ENCODE measurements at regions not wholly inside any gene's neighbourhood (a gene's known extent, or its start where the extent isn't known, plus 50 kb on each side); places are given as distances from the start of the nearest gene placed in this dataset.
"Not testable (repeated sequence)": the region's sequence is repeated elsewhere in the genome, so short reads cannot be mapped to it uniquely, and the experiment has no call there.

DNA sequence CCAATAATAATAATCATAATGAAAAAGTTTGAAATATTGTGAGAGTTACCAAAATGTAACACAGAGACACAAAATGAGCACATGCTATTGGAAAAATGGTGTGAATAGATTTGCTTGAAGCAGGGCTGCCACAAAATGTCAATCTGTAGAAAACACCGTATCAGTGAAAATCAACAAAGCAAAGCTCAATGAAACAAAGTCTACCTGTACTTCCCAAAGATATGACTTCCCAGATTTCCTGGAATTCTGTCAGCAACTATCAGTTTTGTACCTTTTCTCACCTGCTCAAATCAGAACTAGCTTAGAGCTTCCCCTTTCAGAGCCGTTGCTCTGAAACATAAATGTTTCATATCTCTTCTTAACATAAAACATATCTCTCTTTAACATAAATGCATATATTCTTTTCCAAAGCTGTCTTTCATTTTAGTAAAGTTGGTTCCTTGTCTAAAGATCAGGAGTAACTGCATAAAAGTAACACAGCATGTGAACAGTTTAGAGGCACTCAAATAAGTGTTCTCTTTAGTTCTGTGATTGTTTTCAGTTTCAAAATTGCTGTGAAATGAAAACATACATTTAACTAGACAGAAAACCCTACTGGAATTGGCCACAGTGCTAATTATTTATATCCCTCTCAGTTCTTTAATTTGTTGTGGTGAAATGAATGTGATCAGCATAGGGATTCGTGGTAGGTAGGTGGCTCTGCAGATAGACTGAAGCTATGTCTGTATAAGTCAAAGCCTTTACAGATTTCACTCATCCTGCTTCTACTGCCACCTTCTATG is 262.5 kb downstream of the KCNJ3 start:
- no peak for DNase-seq (ENCODE audit: low spot score)
- no peak overlapping the region for H2BK5ac ChIP-seq (ENCODE audit: low read length)
- no peak overlapping the region for H2BK12ac ChIP-seq (ENCODE audit: low read length)
- H3K23ac ChIP-seq (ENCODE audit: low read depth, low read length, poor library complexity) = no peak overlapping the region
- H3K9ac ChIP-seq (ENCODE audit: low read depth, low read length, poor library complexity) = no peak overlapping the region
- no peak overlapping the region for H3K4me2 ChIP-seq (ENCODE audit: insufficient read depth, low read length, poor library complexity, severe bottlenecking)
- H2AFZ ChIP-seq (ENCODE audit: low read length) = no peak overlapping the region
- H3K14ac ChIP-seq (ENCODE audit: low read length) = no peak overlapping the region
- no peak overlapping the region for H4K8ac ChIP-seq (ENCODE audit: low read depth, low read length)
- H3K9me3 ChIP-seq (replicated peaks in 1 of 2; ENCODE audit: control insufficient read depth in 2 of 2, insufficient read depth in 1 of 2, low read depth in 1 of 2, low read length in 2 of 2) = no peaks in the 10 kb centered on the region
- H3K27me3 ChIP-seq (ENCODE audit: control insufficient read depth in 3 of 3, insufficient read depth in 3 of 3, low read depth in 1 of 3, low read length in 3 of 3) = no peaks in the 10 kb centered on the region
- H2BK120ac ChIP-seq (ENCODE audit: low read depth, low read length) = no peak overlapping the region
- no CpG with 5 or more reads among the region's 3 CpGs for WGBS, 2 donors (ENCODE audit: extremely low coverage in 2 of 2, insufficient read length in 2 of 2, insufficient replicate concordance in 1 of 2)
- H4K91ac ChIP-seq (ENCODE audit: low read depth, low read length, poor library complexity) = no peak overlapping the region
- no peak overlapping the region for H3K4me3 ChIP-seq (ENCODE audit: low read length in 2 of 2)
- no peaks in the 10 kb centered on the region for H3K36me3 ChIP-seq (replicated peaks in 1 of 2; ENCODE audit: control insufficient read depth in 2 of 2, insufficient read depth in 2 of 2, low read length in 2 of 2)
- no peaks in the 10 kb centered on the region for H3K79me1 ChIP-seq (ENCODE audit: low read depth, low read length)
- no peak overlapping the region for H3K27ac ChIP-seq (replicated peaks; ENCODE audit: low read length)
- H2BK15ac ChIP-seq (ENCODE audit: low read length) = no peak overlapping the region
- no peak overlapping the region for H2AK5ac ChIP-seq (ENCODE audit: low read depth, low read length)
- no peaks in the 10 kb centered on the region for H3K4me1 ChIP-seq (ENCODE audit: control insufficient read depth in 2 of 2, insufficient read depth in 1 of 2, low read depth in 1 of 2, low read length in 2 of 2)
- no peak overlapping the region for H3K18ac ChIP-seq (ENCODE audit: low read length)
- no peak overlapping the region for H3K4ac ChIP-seq (ENCODE audit: low read length)

DNA sequence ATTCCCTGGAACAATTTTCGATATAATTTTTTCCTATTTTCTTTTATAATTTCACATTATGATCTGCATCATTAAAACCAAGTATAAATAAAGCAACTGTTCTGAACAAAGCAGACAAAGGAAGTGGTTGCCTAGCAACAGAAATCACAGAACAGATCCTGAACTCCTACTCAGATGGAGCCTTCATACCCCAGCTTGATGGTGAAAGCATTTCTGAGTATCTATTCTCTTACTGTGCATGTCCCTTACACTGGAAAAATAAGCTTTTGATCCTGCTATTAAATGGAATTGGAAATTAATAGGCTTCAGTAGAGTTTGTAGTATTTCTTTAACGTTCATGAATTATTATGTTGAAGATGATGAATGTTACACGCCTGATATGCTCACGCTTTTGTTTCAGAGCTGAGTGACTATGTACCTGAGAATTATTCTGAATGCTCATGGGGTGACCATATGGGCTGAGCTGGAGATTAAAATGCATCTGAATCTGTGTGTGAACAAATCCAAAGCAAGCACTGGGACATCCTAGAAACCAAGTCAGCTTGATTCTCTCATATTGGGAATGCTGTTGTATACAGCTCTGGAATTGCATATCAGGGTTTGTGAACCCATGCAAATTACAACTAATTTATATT is 254.0 kb downstream of the KCNJ3 start:
- WGBS, 2 donors (ENCODE audit: extremely low coverage in 2 of 2, insufficient read length in 2 of 2, insufficient replicate concordance in 1 of 2) = no CpG with 5 or more reads among the region's 4 CpGs
- H3K4me3 ChIP-seq (ENCODE audit: low read length in 2 of 2) = no peak overlapping the region
- peaks cover 2 to 3% of the 10 kb centered on the region in 2 donors for H3K4me1 ChIP-seq (ENCODE audit: control insufficient read depth in 2 of 2, insufficient read depth in 1 of 2, low read depth in 1 of 2, low read length in 2 of 2)
- H3K14ac ChIP-seq (ENCODE audit: low read length) = no peak overlapping the region
- H3K79me1 ChIP-seq (ENCODE audit: low read depth, low read length) = no peaks in the 10 kb centered on the region
- no peak overlapping the region for H2AFZ ChIP-seq (ENCODE audit: low read length)
- no peak overlapping the region for H2BK15ac ChIP-seq (ENCODE audit: low read length)
- H3K23ac ChIP-seq (ENCODE audit: low read depth, low read length, poor library complexity) = no peak overlapping the region
- no peak overlapping the region for H4K91ac ChIP-seq (ENCODE audit: low read depth, low read length, poor library complexity)
- H3K9me3 ChIP-seq (replicated peaks in 1 of 2; ENCODE audit: control insufficient read depth in 2 of 2, insufficient read depth in 1 of 2, low read depth in 1 of 2, low read length in 2 of 2) = no peaks in the 10 kb centered on the region
- no peak overlapping the region for H3K18ac ChIP-seq (ENCODE audit: low read length)
- no peak overlapping the region for H4K8ac ChIP-seq (ENCODE audit: low read depth, low read length)
- peak; percentile 40 for DNase-seq (ENCODE audit: low spot score)
- H3K4ac ChIP-seq (ENCODE audit: low read length) = no peak overlapping the region
- no peaks in the 10 kb centered on the region for H3K27me3 ChIP-seq (ENCODE audit: control insufficient read depth in 3 of 3, insufficient read depth in 3 of 3, low read depth in 1 of 3, low read length in 3 of 3)
- no peak overlapping the region for H3K27ac ChIP-seq (replicated peaks; ENCODE audit: low read length)
- H3K9ac ChIP-seq (ENCODE audit: low read depth, low read length, poor library complexity) = no peak overlapping the region
- H2AK5ac ChIP-seq (ENCODE audit: low read depth, low read length) = no peak overlapping the region
- no peak overlapping the region for H2BK5ac ChIP-seq (ENCODE audit: low read length)
- no peak overlapping the region for H2BK12ac ChIP-seq (ENCODE audit: low read length)
- H2BK120ac ChIP-seq (ENCODE audit: low read depth, low read length) = no peak overlapping the region
- H3K4me2 ChIP-seq (ENCODE audit: insufficient read depth, low read length, poor library complexity, severe bottlenecking) = no peak overlapping the region
- no peaks in the 10 kb centered on the region for H3K36me3 ChIP-seq (replicated peaks in 1 of 2; ENCODE audit: control insufficient read depth in 2 of 2, insufficient read depth in 2 of 2, low read length in 2 of 2)

GRCh38 chr2:154947416-154947815 is 248.9 kb downstream of the KCNJ3 start:
- not testable (repeated sequence) for DNase-seq (ENCODE audit: low spot score); H3K14ac ChIP-seq (ENCODE audit: low read length); H3K23ac ChIP-seq (ENCODE audit: low read depth, low read length, poor library complexity); H2AFZ ChIP-seq (ENCODE audit: low read length); H3K9ac ChIP-seq (ENCODE audit: low read depth, low read length, poor library complexity); H2BK5ac ChIP-seq (ENCODE audit: low read length); H2BK15ac ChIP-seq (ENCODE audit: low read length); H3K36me3 ChIP-seq (replicated peaks in 1 of 2; ENCODE audit: control insufficient read depth in 2 of 2, insufficient read depth in 2 of 2, low read length in 2 of 2); H3K4me3 ChIP-seq (ENCODE audit: low read length in 2 of 2); H2AK5ac ChIP-seq (ENCODE audit: low read depth, low read length); H3K4me1 ChIP-seq (ENCODE audit: control insufficient read depth in 2 of 2, insufficient read depth in 1 of 2, low read depth in 1 of 2, low read length in 2 of 2); H2BK120ac ChIP-seq (ENCODE audit: low read depth, low read length); H3K27me3 ChIP-seq (ENCODE audit: control insufficient read depth in 3 of 3, insufficient read depth in 3 of 3, low read depth in 1 of 3, low read length in 3 of 3); H3K79me1 ChIP-seq (ENCODE audit: low read depth, low read length); H3K27ac ChIP-seq (replicated peaks; ENCODE audit: low read length); H3K4ac ChIP-seq (ENCODE audit: low read length); H3K4me2 ChIP-seq (ENCODE audit: insufficient read depth, low read length, poor library complexity, severe bottlenecking); H2BK12ac ChIP-seq (ENCODE audit: low read length); H3K18ac ChIP-seq (ENCODE audit: low read length); H3K9me3 ChIP-seq (replicated peaks in 1 of 2; ENCODE audit: control insufficient read depth in 2 of 2, insufficient read depth in 1 of 2, low read depth in 1 of 2, low read length in 2 of 2); H4K91ac ChIP-seq (ENCODE audit: low read depth, low read length, poor library complexity); H4K8ac ChIP-seq (ENCODE audit: low read depth, low read length)
- no CpG with 5 or more reads among the region's 16 CpGs for WGBS, 2 donors (ENCODE audit: extremely low coverage in 2 of 2, insufficient read length in 2 of 2, insufficient replicate concordance in 1 of 2)

DNA sequence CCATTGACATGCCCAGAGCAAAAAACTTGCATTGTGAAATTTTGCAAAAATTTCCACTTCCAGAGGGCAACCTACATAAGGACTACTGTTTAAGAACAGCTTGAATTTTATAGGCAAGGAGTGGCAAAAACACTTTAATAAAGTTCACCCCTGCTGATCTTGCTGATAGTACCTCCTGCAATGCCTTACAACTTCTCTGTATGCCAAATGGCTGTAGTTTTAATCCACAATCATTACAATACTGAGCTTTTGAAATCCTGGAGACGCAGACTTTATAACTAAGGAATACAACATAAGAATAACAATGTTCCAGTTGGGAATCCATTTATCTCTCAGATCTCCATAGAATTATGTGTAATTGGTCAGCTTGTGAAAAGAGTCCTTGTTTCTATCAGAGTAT is 247.5 kb downstream of the KCNJ3 start:
- Histone ChIP-seq H4K91ac (ENCODE audit: low read depth, low read length, poor library complexity) (no peak overlapping the region), H3K9ac (ENCODE audit: low read depth, low read length, poor library complexity) (no peak overlapping the region), H3K4ac (ENCODE audit: low read length) (no peak overlapping the region), H3K4me2 (ENCODE audit: insufficient read depth, low read length, poor library complexity, severe bottlenecking) (no peak overlapping the region), H3K23ac (ENCODE audit: low read depth, low read length, poor library complexity) (no peak overlapping the region), H2BK15ac (ENCODE audit: low read length) (no peak overlapping the region), H2BK5ac (ENCODE audit: low read length) (no peak overlapping the region), H3K79me1 (ENCODE audit: low read depth, low read length) (no peaks in the 10 kb centered on the region), H3K9me3 (replicated peaks in 1 of 2; ENCODE audit: control insufficient read depth in 2 of 2, insufficient read depth in 1 of 2, low read depth in 1 of 2, low read length in 2 of 2) (no peaks in the 10 kb centered on the region), H2AFZ (ENCODE audit: low read length) (no peak overlapping the region), H3K4me1 (ENCODE audit: control insufficient read depth in 2 of 2, insufficient read depth in 1 of 2, low read depth in 1 of 2, low read length in 2 of 2) (no peaks in the 10 kb centered on the region), H4K8ac (ENCODE audit: low read depth, low read length) (no peak overlapping the region), H2BK12ac (ENCODE audit: low read length) (no peak overlapping the region), H3K4me3 (ENCODE audit: low read length in 2 of 2) (no peak overlapping the region), H2AK5ac (ENCODE audit: low read depth, low read length) (no peak overlapping the region), H3K14ac (ENCODE audit: low read length) (no peak overlapping the region), H3K18ac (ENCODE audit: low read length) (no peak overlapping the region), H2BK120ac (ENCODE audit: low read depth, low read length) (no peak overlapping the region), H3K36me3 (replicated peaks in 1 of 2; ENCODE audit: control insufficient read depth in 2 of 2, insufficient read depth in 2 of 2, low read length in 2 of 2) (no peaks in the 10 kb centered on the region), H3K27ac (replicated peaks; ENCODE audit: low read length) (no peak overlapping the region), H3K27me3 (ENCODE audit: control insufficient read depth in 3 of 3, insufficient read depth in 3 of 3, low read depth in 1 of 3, low read length in 3 of 3) (no peaks in the 10 kb centered on the region)
- no peak for DNase-seq (ENCODE audit: low spot score)
- WGBS, 2 donors (ENCODE audit: extremely low coverage in 2 of 2, insufficient read length in 2 of 2, insufficient replicate concordance in 1 of 2) = no CpG with 5 or more reads among the region's 1 CpG

Measured in neuronal stem cell (in vitro differentiated cells).